GM21528 (cell line): ENCODE measurements at regions not wholly inside any gene's neighbourhood (a gene's known extent, or its start where the extent isn't known, plus 50 kb on each side); places are given as distances from the start of the nearest gene placed in this dataset.

Experiments
- ATAC-seq: cut with Tn5 transposase; IDR thresholded peaks from one replicate; pipeline ENCODE4 v1.9.1; 2021; ENCODE audit warnings: mild to moderate bottlenecking, moderate library complexity; ENCODE audit not compliant: unreplicated experiment, low FRiP score

DNA sequence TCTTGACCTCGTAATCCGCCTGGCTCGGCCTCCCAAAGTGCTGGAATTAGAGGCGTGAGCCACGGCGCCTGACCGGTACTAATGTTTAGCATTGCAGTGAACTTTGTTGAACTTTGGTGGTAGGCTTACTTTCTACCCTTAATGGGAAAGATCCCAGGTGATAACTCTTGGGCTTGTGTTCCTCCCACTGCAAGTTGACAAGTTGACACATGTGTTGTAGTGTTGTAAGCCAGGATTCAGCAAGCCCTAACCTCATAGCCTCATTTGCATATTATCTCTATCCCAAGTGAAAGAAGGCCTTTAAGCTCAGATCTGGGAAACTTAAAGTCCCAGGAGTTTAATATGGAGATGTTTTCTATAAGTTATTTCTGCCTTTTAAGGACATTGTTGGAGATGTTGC lies 80.0 kb upstream of the CLCN4 start:
- ATAC-seq = no peak

DNA sequence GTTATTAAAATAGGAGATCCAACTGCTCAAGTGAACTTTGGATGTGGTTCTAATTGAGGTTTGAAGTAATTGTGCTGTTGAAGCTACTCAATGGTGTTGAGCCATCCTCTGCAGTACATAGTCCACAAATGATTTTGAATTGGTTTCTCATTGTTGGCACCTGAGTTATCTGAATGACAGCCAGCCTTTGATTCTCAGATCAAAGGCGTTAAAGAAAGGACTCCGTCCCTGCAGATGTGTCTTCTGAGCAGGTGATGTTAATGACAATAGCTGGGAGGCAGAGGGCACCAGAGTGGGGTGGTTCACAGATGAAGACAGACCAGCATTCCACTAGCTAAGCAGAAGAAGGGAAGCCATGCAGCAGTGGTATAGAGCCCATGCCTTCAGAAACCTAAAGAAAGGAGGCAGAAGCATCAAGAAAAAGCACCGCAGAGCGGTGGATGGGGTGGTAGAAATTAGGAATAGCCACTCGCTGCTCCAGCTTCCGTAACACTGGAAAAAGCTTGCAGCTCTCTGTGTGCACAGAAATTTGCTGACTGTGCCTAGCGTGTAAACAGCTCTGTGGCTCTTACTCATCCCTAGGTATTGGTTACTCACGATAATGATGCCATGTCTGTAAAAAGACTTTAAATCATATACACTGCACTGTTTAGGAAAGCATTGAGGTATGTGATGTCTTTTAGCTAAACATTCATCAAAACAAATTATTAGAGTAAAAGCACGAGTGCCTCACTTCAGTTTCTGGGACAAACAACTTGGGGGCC lies 79.2 kb upstream of the CLCN4 start:
- ATAC-seq = no peak

DNA sequence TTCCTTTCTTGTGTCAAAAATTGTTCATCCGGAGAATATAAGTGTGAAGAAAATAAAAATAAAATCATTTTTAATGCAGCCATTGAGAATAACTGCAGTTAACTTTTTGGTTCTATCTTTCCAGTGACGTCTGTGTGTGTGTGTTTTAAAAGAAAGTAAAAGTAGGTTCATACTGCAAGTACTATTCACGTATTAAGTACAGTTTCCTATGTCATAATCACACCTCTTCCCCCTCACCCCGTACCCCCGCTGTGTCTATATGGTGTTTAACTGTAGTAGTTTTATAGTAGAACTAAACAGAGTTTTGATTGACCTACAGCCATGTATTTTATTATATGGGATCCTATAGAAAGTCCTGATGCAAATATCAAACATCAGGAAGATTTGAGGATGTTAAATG lies 78.5 kb upstream of the CLCN4 start:
- no peak for ATAC-seq

DNA sequence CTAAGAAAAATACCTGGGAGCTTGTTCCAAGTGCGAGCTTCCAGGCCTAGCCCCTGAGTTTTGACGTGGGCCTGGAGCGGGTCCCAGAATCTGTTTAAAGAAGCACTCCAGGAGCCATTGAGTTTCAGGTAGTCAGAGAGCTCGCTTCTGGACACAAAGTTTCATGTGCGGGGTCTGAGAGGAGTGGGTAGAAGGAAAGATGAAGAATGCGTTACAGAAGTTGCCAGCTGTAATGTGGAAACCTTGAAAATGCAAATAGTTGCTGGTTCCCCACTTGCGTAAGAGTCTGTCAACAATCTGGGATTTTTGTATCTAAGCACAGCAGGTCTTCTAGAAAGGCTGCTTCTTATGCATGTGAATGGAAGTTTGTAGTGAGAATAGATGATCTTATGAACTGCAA lies 77.5 kb upstream of the CLCN4 start:
- ATAC-seq = no peak

DNA sequence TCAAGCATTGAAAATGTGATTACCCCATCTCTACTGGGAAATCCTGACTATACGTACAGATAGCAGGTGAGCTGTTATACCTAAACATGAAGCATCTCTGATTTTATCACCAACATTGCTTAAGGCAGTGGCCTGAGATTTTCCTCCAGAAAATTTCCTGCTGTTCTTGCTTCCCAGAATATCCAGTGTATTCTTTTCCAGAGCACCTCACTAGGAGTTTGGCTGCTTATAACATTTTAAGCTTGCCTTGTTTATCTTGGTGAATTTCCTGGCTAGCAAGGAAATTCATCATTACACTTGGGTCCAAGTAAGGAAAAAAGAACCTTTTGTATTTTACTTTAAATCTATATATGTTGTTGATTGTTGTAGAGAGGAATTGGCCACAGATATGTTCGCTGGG lies 73.0 kb upstream of the CLCN4 start:
- no peak for ATAC-seq

DNA sequence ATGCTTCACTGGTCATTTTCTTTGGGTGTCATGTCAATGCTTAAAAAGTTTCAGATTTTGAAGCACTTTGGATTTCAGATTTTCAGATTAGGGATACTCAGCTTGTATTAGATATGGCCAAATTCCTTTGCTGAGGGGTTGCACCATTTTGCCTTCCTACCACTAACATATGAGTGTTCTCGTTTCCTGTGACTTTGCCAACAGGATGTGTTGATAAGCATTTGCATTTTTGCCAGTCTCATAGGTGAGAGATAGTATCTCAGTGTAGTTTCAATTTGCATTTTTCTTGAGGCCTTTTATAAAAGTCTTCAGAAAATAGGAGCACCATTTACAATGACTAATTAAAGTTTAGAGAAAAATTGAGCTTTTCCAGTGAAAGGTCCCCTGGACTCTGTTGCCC lies 71.6 kb upstream of the CLCN4 start:
- ATAC-seq = no peak

DNA sequence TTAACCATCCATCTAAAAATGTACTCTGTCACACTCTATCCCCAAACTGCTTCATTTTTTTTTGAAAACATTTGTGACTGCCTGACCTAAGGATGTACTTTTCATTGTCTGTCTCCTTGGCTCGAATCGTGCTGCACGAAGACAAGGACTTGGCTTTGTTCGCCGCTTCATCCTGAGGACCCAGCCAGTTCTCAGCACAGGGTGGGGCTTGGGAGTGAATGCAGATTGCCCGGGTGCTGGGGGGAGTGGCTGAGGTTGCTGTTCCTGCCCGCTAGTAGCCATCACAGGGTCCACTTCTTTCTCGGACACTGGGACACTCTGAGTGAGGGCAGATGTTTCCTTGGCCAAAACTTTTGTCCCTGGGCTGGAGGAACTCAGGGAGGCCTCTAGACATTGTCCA lies 70.1 kb upstream of the CLCN4 start:
- no peak for ATAC-seq

DNA sequence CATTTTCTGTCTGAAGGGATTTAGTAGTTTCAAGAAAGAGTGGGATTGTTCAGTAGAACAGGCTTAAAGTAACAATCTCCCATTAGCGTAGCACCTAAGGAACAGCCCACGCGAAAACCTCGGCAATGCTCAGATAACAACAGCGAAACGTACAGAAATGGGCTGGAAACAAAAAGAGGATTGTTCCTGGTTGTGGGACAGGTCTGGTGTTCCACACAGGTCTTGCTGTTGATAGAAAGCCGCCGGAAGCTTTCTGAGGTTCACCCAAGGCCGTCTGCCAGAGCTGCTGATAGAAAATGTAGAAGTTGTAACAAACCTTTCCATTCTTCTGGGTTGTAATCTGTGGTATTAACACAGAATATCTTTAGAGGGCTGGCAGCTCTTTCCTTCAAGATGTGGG lies 69.4 kb upstream of the CLCN4 start:
- no peak for ATAC-seq

DNA sequence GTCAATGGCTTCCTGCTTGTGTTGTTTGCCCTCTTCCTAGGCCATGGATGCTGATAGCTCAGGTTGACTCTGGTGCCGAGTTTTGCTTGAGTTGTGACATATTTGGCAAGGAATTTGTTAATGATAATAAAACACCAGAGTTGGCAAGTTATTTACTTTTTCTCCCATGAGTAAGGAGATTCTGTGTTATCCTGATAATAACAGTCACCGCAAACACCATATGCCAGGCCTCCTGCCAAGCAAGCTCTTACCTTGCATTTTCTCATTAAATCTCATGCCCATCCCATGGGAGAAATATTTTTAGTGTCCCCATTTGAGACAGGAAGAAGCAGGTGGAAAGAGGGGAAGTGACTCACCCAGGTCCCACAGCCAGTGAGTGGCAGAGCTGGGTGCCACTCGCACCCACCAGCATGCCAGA lies 67.4 kb upstream of the CLCN4 start:
- no peak for ATAC-seq

DNA sequence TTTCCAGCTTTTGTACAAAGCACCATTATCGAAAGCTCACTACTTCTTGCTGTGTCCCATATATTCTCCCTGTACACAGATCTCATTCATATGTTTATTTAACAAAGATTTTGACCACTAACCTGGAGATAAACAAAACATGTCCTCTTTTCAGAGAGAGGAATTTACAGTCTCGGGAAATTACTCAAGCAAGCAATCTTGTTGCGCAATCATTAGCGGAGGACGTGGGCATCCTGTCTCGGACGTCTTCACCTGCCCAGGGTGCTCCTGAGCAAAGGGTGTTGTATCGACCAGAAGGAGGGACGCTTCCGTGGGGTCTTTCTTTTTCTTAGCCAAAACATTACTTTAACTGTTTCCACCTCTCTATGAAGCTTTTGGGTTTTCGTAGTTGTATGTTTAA lies 66.5 kb upstream of the CLCN4 start:
- ATAC-seq = no peak

DNA sequence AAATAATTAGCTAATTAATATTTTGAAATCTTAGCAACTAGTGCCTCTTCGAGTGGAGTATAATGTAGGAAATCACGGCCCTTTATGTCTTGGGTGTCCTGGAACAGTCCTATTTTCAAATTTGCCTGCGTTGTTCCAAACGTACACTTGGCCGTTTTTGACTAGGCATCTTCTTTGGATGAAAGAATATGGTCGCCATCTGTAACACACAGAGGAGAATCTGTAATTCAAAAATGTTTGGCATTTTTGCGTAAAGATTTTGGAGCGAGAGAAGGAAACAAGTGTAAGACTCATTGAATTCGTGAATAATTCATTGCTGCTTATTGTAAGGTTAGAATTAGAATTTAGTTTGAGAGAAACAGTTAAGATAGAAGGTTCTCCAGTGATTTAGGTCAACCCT lies 61.5 kb upstream of the CLCN4 start:
- ATAC-seq = no peak

DNA sequence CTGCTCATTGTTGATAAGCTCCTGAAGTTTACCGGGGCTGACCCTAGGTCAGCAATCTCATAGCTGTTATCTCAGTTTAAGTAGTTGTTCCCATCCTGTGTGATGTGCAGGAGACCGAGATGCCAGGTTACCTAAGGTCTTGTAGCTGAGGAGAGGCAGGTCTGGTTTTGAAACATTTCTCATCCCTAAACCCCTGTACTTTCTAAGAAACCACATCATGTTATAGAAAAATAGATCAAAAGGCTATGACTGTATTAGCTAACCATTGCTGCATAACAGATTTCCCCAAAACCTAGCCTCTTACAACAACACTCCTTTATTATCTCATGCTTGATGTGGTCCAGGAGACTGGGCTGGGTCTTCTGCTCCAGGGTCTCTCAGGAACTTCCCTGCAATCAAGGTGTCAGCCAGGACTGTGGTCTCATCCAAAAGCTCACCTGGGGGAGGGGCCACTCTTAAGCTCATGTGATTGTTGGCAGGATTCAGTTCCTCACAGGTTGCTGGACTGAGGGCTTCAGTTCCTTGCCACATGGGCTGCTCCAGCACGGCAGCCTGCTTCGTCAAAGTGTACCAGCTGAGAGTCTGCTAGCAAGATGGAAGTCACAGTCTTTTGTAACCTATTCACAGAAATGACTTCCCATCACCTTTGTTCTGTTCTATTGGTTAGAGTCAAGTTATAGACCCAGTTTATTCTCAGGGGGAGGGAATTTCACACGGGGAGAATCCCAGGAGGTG lies 60.9 kb upstream of the CLCN4 start:
- no peak for ATAC-seq

DNA sequence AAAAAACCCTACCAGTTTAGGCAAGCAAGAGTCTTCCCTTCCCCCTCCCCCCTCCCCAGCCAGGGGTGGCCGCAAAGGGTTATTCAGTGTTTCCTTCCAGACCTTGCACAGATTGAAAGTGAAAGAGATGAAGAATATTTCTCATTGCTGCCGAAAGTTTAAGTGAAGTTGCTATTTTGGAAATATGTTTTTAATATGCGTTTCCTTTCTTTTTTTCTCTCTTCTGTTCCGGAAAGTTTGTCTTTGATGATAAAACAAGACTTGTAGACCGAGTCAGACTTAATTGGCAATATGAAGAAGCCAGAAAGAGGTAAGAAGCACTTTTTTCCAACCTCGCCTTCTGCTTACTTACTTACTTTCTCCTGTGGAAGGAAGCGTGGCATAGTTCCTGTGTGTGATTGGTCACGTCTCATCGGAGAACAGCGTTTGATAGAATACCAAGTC lies 58.5 kb upstream of the CLCN4 start:
- peak; percentile 92 for ATAC-seq

DNA sequence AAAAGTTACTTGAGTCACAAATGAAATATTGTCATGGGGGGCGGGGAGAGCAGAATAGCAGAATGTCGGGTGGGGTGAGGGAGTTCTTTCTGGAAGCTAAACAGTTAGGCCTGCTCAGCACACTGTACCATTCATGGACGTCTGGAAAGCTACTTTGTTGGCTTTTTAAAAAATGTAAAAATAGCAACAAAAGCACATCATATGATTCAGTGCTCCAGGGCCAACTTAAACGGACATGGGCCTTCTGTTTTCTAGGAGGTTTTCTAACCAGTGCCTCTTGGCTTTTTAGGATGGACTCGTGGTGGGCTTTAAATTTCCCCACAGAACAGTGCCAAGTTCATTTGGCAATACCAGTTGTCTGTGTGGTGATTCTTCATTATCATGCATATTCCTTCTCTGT lies 57.4 kb upstream of the CLCN4 start:
- ATAC-seq = no peak

DNA sequence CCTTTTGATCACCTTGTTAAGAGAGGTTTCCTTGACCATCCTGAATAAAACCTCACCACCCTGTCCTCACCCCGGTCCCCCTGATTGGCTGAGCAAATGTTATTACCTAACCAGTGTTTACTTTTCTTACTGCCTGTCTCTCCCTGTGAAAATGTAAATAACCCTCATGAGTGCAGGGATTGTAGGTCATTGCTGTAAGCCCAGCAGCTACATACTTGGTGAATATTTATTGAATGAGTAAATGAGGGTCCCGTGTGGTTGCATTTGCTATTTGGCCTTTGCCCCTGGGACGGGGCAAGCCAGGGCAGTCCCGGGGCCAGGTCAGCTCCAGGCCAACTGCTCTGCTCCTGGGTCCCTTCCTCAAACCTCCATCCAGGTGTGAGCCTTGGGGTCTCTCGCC lies 55.5 kb upstream of the CLCN4 start:
- ATAC-seq = no peak

DNA sequence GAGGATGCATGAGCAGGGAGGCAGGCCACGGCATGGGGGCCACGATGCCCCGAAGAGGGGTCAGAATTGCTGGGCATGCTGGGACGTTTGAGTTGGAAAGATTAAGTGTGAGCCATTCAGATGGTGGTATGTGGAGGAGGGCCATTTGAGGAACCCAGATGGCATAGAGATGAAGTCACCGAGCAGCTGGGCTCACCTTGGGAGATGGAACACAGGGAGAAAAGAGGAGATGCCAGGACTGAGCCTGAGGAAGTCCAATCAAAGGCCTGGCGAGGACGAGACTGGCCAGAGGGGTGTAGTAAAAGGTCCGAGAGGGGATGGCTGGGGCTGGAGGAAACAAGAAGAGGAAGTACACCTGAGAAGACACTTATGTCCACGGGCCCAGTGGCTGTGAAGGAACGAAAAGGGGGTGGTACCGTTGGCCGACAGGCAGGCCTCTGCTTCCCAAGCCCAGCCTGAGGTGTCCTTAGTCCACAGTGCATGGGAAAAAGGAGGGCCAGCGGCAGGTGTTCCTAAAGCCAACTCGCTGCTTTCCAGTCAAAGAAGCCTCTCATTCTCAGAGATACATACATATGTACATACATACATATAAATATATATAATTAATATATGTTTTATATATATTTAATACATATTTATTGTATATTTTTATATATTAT lies 54.6 kb upstream of the CLCN4 start:
- no peak for ATAC-seq

DNA sequence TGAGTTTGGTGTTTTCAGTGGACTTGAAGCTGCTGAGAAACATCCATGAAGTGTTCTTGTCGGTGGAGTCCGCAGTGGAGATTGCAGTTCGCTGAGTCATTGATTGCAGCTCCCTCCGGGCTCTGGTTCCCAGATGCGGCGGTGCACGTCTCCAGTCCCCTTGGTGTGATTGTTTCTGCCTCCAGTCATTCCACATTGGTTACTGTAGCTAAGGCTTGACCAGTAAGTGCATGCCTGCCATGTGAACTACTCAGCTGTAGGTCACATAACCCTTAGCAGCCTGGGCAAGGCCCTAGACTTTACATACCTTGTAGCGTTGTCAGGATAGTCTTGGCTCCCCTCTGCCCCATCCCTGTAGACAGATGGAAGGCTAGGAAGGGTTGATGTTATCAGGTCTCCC lies 53.8 kb upstream of the CLCN4 start:
- ATAC-seq = no peak

DNA sequence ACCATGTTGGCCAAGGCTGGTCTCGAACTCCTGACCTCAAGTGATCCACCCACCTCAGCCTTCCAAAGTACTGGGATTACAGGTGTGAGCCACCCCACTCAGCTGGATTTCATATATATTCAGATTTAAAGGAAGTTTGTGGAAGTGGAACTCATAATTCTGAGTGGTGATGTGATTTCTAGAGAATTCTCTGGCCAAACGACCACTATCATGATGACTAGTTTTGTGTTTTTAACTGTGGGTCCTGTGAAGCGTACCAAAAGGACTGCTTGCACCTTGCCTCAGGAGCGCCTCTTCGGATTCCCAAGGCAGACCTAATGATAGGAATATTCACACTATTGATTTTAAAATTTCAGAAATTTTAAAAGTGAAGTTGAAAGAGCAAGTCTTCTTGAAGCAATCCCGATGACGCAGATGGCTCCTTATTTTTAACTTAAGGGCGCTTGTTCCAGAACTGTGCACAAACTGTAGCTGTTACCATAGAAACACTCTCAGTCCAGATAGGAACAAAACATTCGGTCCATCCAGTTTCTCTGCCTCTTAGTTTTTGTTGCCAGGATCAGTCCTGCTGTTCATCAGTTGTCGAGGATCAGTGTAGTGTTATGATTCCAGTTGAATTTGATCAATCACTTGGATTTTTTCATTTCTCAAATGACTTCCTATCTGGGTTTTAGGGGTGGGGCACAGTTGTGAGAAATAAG lies 51.7 kb upstream of the CLCN4 start:
- no peak for ATAC-seq

DNA sequence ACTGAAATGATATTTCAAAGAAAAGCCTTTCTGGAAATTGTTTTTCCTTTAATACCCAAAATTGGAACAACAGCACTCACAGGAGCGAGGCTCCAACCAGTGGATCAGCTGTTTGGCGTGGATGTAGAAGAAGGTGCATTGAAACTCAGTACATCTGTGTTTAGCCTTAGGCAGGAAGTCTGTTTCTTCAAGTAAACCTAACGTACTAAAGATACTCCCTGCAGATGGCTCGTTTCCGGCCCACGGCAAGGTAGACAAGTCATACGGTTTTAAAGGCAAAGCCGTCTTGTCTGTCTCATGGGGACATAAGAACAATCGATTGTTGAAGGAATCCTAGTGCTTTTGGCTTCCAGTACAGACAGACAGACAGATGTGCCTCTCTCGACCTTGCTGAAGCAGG lies 50.0 kb upstream of the CLCN4 start:
- ATAC-seq = peak; percentile 78
